HCT116 (cell line): ENCODE measurements at regions not wholly inside any gene's neighbourhood (a gene's known extent, or its start where the extent isn't known, plus 50 kb on each side); places are given as distances from the start of the nearest gene placed in this dataset.

Experiments
- ATAC-seq: fragments of 200-7000 bp; cut with Tn5 transposase; 2 replicates; pipeline ENCODE4 v1.9.1; 2020; ENCODE audit warnings: mild to moderate bottlenecking, moderate library complexity
- BruUV-seq: library from RNA; stranded (reverse); fragments of 400-500 nt; replicated peaks from 2 replicates; lab custom pipeline; 2021; lab: Mats Ljungman, UMichigan
- CTCF ChIA-PET: fragments of 300-600 bp; sonication (Branson Sonifier 250); formaldehyde crosslinking; loops from one replicate; lab custom pipeline; 2021; ENCODE audit warnings: antibody characterized with exemption; lab: Charles Lee
- POLR2A ChIA-PET: fragments of 300-600, 350-600 bp; sonication (Branson Sonifier 250); formaldehyde crosslinking; loops from one replicate; lab custom pipeline; 2021; ENCODE audit warnings: antibody characterized with exemption; lab: Charles Lee
- RAD21 ChIA-PET, 2 experiments: fragments of 300-600 bp; sonication (Branson Sonifier 250); formaldehyde crosslinking; loops; one replicate each; lab custom pipeline; 2023; ENCODE audit warnings: low total read pairs in 2 of 2; ENCODE audit not compliant: uncharacterized antibody in 2 of 2, unreplicated experiment in 2 of 2, low non-redundant PET in 1 of 2; lab: Charles Lee
- DNase-seq: peaks from one replicate; pipeline ENCODE4 v3.0.0-alpha.2; 2010; ENCODE audit warnings: low read depth, low spot score
- H2AFZ ChIP-seq: fragments of 200-600 bp; shearing (Covaris generic), sonication (generic); 2 replicates; pipeline ENCODE4 v1.6.1; 2017; ENCODE audit warnings: low read depth, mixed run types, mixed read lengths, antibody characterized with exemption, low read length; ENCODE audit not compliant: poor library complexity, severe bottlenecking
- H3K27ac ChIP-seq: 2 replicates; pipeline ENCODE4 v1.5.1; 2012; ENCODE audit warnings: low read depth, low read length
- H3K27me3 ChIP-seq: fragments of 200-600 bp; sonication (generic); 2 replicates; pipeline ENCODE4 v1.6.1; 2016; ENCODE audit warnings: mixed run types, low read length, mixed read lengths; ENCODE audit not compliant: insufficient read depth
- H3K36me3 ChIP-seq, 2 experiments: fragments of 200-500 bp in 1 of 2; fragments of 200-600 bp in 1 of 2; sonication (Bioruptor generic) in 1 of 2; sonication (generic) in 1 of 2; 2 replicates each; pipeline versions ENCODE4 v1.5.1 to v1.6.1; 2014 to 2016; ENCODE audit warnings: low read length in 2 of 2, inconsistent platforms in 1 of 2, mixed read lengths in 1 of 2, mixed run types in 1 of 2; ENCODE audit not compliant: insufficient read depth in 2 of 2, control insufficient read depth in 1 of 2
- H3K4me1 ChIP-seq, 2 experiments: fragments of 200-600 bp in 1 of 2; sonication (generic) in 1 of 2; 2 replicates each; pipeline versions ENCODE4 v1.5.1 to v1.6.1; 2012 to 2017; ENCODE audit warnings: low read length in 2 of 2, inconsistent platforms in 1 of 2, mild to moderate bottlenecking in 1 of 2, mixed read lengths in 1 of 2, mixed run types in 1 of 2, moderate library complexity in 1 of 2; ENCODE audit not compliant: insufficient read depth in 2 of 2, control insufficient read depth in 1 of 2
- H3K4me2 ChIP-seq: fragments of 200-600 bp; sonication (generic); 2 replicates; pipeline ENCODE4 v1.6.1; 2017; ENCODE audit warnings: mixed run types, low read length, mixed read lengths
- H3K4me3 ChIP-seq, 2 experiments: fragments of 200-600 bp in 1 of 2; sonication (generic) in 1 of 2; replicated peaks in 1 of 2; 2 replicates each; pipeline ENCODE4 v1.5.1; 2011 to 2016; ENCODE audit warnings: low read length in 2 of 2, control low read depth in 1 of 2, low read depth in 1 of 2, mild to moderate bottlenecking in 1 of 2, mixed read lengths in 1 of 2, mixed run types in 1 of 2
- H3K79me2 ChIP-seq: fragments of 200-600 bp; sonication (generic); 2 replicates; pipeline ENCODE4 v1.6.1; 2017; ENCODE audit warnings: mild to moderate bottlenecking, mixed run types, low read length, moderate library complexity, mixed read lengths; ENCODE audit not compliant: insufficient read depth
- H3K9ac ChIP-seq: fragments of 200-600 bp; sonication (generic); 2 replicates; pipeline ENCODE4 v1.6.1; 2016; ENCODE audit warnings: low read length, mixed read lengths
- H3K9me2 ChIP-seq: fragments of 200-600 bp; sonication (generic), shearing (Covaris generic); 2 replicates; pipeline ENCODE4 v1.6.1; 2017; ENCODE audit warnings: mixed run types, mild to moderate bottlenecking, moderate library complexity; ENCODE audit not compliant: insufficient read depth
- H3K9me3 ChIP-seq, 2 experiments: fragments of 200-500 bp in 1 of 2; fragments of 200-600 bp in 1 of 2; sonication (Bioruptor generic) in 1 of 2; sonication (generic) in 1 of 2; 2 replicates each; pipeline ENCODE4 v1.6.1; 2014 to 2017; ENCODE audit warnings: low read length in 2 of 2, mixed read lengths in 2 of 2, inconsistent platforms in 1 of 2, low read depth in 1 of 2, mild to moderate bottlenecking in 1 of 2, mixed run types in 1 of 2, moderate library complexity in 1 of 2; ENCODE audit not compliant: control insufficient read depth in 1 of 2, insufficient read depth in 1 of 2
- H4K20me1 ChIP-seq: fragments of 200-600 bp; sonication (generic), shearing (Covaris generic); 2 replicates; pipeline ENCODE4 v1.6.1; 2017; ENCODE audit warnings: mixed run types, mild to moderate bottlenecking, moderate library complexity; ENCODE audit not compliant: insufficient read depth
- CBX3 ChIP-seq: IDR thresholded peaks from 2 replicates; pipeline ENCODE4 v1.6.1; 2012; ENCODE audit warnings: low read depth
- CEBPB ChIP-seq: IDR thresholded peaks from 2 replicates; pipeline ENCODE4 v1.6.1; 2012; ENCODE audit warnings: low read depth
- CTCF ChIP-seq, 3 experiments: fragments of 200-600 bp in 1 of 3; sonication (generic) in 1 of 3; IDR thresholded peaks in 2 of 3; conservative IDR thresholded peaks in 1 of 3; 2 replicates each; pipeline ENCODE4 v1.5.1; 2012 to 2017; ENCODE audit warnings: low read depth in 2 of 3, low read length in 2 of 3, antibody characterized with exemption in 1 of 3, borderline replicate concordance in 1 of 3, control low read depth in 1 of 3, mild to moderate bottlenecking in 1 of 3, mixed read lengths in 1 of 3, mixed run types in 1 of 3, moderate library complexity in 1 of 3; ENCODE audit not compliant: insufficient read depth in 1 of 3
- EZH2 ChIP-seq: fragments of 200-600 bp; sonication (generic); IDR thresholded peaks from 2 replicates; pipeline ENCODE4 v1.6.1; 2017; ENCODE audit warnings: antibody characterized with exemption, mixed run types
- FOSL1 ChIP-seq: IDR thresholded peaks from 2 replicates; pipeline ENCODE4 v1.6.1; 2012; ENCODE audit warnings: low read depth
- MAX ChIP-seq: IDR thresholded peaks from 2 replicates; pipeline ENCODE4 v1.6.1; 2012
- POLR2AphosphoS5 ChIP-seq: IDR thresholded peaks from 2 replicates; pipeline ENCODE4 v1.6.1; 2011; ENCODE audit warnings: mild to moderate bottlenecking, low read depth, low read length, moderate library complexity
- RAD21 ChIP-seq: IDR thresholded peaks from 2 replicates; pipeline ENCODE4 v1.6.1; 2012; ENCODE audit warnings: low read depth, mild to moderate bottlenecking
- REST ChIP-seq: IDR thresholded peaks from 2 replicates; pipeline ENCODE4 v1.6.1; 2012; ENCODE audit warnings: low read depth
- SRF ChIP-seq: IDR thresholded peaks from 2 replicates; pipeline ENCODE4 v1.6.1; 2012; ENCODE audit warnings: low read depth
- TCF7L2 ChIP-seq: IDR thresholded peaks from 2 replicates; pipeline ENCODE4 v1.7.0; 2011; ENCODE audit warnings: borderline replicate concordance, inconsistent platforms; ENCODE audit not compliant: insufficient read depth, insufficient read length; ENCODE audit errors: extremely low read depth
- ZBTB33 ChIP-seq: IDR thresholded peaks from 2 replicates; pipeline ENCODE4 v1.6.1; 2011; ENCODE audit warnings: mild to moderate bottlenecking, low read length, moderate library complexity; ENCODE audit not compliant: insufficient replicate concordance; ENCODE audit errors: extremely low read depth
- ZFX ChIP-seq: fragments of 450-650 bp; IDR thresholded peaks from 2 replicates; pipeline ENCODE4 v1.6.1; 2017
- intact Hi-C: fragments of 100-400 bp; cut with micrococcal nuclease; formaldehyde crosslinking; loops from 2 replicates; pipeline ENCODE4 v1.10.0; 2022

GRCh38 chr9:85108229-85108628, 438.7 kb downstream of the NTRK2 start:
- Histone ChIP-seq H2AFZ (no peak overlapping the region), H3K79me2 (no peaks in the 10 kb centered on the region), H3K4me1 (no peaks in the 10 kb centered on the region), H3K27ac (no peak overlapping the region), H3K4me3 (no peak overlapping the region), H3K9me2 (no peaks in the 10 kb centered on the region), H3K4me2 (no peak overlapping the region), H3K9me3 (no peaks in the 10 kb centered on the region), H3K36me3 (no peaks in the 10 kb centered on the region), H4K20me1 (no peaks in the 10 kb centered on the region), H3K9ac (no peak overlapping the region), H3K27me3 (peaks cover 11% of the 10 kb centered on the region; the same call in 1 of the 2 replicates)
- intact Hi-C loops, result no loop called here
- BruUV-seq, result no TSS peak
- RAD21 ChIA-PET, result interaction anchor here in 1 of 2 experiments (0.6 kb wide), 1 partner anchor 815 kb away, joined by 5 read pairs; no protein-coding TSS in a partner anchor
- TF ChIP-seq ZBTB33 (no peak), RAD21 (peak; percentile 35), ZFX (no peak), CEBPB (no peak), CTCF (IDR thresholded peaks at IDR 0.05 in 2 of 3, conservative IDR thresholded peaks at IDR 0.05 in 1 of 3; ENCODE audit: borderline replicate concordance in 1 of 3, insufficient read depth in 1 of 3, low read depth in 2 of 3, low read length in 2 of 3) (0 out of 6 replicates have a peak, but pooled peaks have one; percentile 3 to 8 (median 7)), FOSL1 (no peak), EZH2 (no peak), POLR2AphosphoS5 (no peak), REST (no peak), MAX (no peak), SRF (no peak), CBX3 (no peak), TCF7L2 (no peak)
- no peak for DNase-seq
- no peak for ATAC-seq
- POLR2A ChIA-PET, result no interaction called here
- CTCF ChIA-PET, result no interaction called here
